HepG2 (cell line): ENCODE measurements at regions not wholly inside any gene's neighbourhood (a gene's known extent, or its start where the extent isn't known, plus 50 kb on each side); places are given as distances from the start of the nearest gene placed in this dataset.

Experiments
- BRF2 ChIP-seq: sonication (generic); formaldehyde crosslinking; IDR thresholded peaks from 2 replicates; pipeline ENCODE4 v1.8.1; 2022; ENCODE audit warnings: mild to moderate bottlenecking, missing genetic modification reagents
- GABPA ChIP-seq, 2 experiments: IDR thresholded peaks; 2 replicates each; pipeline ENCODE4 v1.6.1; 2011 to 2016; ENCODE audit warnings: low read depth in 2 of 2, low read length in 1 of 2, missing biosample characterization in 1 of 2, missing genetic modification characterization in 1 of 2
- MAF1 ChIP-seq: sonication (generic); formaldehyde crosslinking; IDR thresholded peaks from 2 replicates; pipeline ENCODE4 v1.5.0; 2020; ENCODE audit warnings: missing genetic modification reagents, borderline replicate concordance
- TF ChIP-seq, protein P1 (sequence below): sonication (generic); formaldehyde crosslinking; IDR thresholded peaks from 2 replicates; pipeline ENCODE4 v1.4.0; 2020; ENCODE audit warnings: missing genetic modification reagents, mild to moderate bottlenecking, borderline replicate concordance
- TF ChIP-seq, protein P2 (sequence below): sonication (generic); formaldehyde crosslinking; IDR thresholded peaks from 2 replicates; pipeline ENCODE4 v1.5.1; 2020; ENCODE audit warnings: missing genetic modification reagents, mild to moderate bottlenecking, borderline replicate concordance

GRCh38 chr6:44676246-44676790 is 288.8 kb downstream of the CDC5L start:
- TF ChIP-seq, protein P1, sequence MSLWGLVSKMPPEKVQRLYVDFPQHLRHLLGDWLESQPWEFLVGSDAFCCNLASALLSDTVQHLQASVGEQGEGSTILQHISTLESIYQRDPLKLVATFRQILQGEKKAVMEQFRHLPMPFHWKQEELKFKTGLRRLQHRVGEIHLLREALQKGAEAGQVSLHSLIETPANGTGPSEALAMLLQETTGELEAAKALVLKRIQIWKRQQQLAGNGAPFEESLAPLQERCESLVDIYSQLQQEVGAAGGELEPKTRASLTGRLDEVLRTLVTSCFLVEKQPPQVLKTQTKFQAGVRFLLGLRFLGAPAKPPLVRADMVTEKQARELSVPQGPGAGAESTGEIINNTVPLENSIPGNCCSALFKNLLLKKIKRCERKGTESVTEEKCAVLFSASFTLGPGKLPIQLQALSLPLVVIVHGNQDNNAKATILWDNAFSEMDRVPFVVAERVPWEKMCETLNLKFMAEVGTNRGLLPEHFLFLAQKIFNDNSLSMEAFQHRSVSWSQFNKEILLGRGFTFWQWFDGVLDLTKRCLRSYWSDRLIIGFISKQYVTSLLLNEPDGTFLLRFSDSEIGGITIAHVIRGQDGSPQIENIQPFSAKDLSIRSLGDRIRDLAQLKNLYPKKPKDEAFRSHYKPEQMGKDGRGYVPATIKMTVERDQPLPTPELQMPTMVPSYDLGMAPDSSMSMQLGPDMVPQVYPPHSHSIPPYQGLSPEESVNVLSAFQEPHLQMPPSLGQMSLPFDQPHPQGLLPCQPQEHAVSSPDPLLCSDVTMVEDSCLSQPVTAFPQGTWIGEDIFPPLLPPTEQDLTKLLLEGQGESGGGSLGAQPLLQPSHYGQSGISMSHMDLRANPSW (CRISPR knock-in tag): no peak
- TF ChIP-seq BRF2 (no peak), GABPA (IDR thresholded peaks at IDR 0.05; ENCODE audit: low read depth, low read length) (no peak), GABPA (CRISPR knock-in tag; IDR thresholded peaks at IDR 0.05; ENCODE audit: low read depth) (no peak), MAF1 (no peak)
- TF ChIP-seq, protein P2, sequence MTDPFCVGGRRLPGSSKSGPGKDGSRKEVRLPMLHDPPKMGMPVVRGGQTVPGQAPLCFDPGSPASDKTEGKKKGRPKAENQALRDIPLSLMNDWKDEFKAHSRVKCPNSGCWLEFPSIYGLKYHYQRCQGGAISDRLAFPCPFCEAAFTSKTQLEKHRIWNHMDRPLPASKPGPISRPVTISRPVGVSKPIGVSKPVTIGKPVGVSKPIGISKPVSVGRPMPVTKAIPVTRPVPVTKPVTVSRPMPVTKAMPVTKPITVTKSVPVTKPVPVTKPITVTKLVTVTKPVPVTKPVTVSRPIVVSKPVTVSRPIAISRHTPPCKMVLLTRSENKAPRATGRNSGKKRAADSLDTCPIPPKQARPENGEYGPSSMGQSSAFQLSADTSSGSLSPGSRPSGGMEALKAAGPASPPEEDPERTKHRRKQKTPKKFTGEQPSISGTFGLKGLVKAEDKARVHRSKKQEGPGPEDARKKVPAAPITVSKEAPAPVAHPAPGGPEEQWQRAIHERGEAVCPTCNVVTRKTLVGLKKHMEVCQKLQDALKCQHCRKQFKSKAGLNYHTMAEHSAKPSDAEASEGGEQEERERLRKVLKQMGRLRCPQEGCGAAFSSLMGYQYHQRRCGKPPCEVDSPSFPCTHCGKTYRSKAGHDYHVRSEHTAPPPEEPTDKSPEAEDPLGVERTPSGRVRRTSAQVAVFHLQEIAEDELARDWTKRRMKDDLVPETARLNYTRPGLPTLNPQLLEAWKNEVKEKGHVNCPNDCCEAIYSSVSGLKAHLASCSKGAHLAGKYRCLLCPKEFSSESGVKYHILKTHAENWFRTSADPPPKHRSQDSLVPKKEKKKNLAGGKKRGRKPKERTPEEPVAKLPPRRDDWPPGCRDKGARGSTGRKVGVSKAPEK (CRISPR knock-in tag): no peak
